PC-9 (cell line): ENCODE measurements at regions not wholly inside any gene's neighbourhood (a gene's known extent, or its start where the extent isn't known, plus 50 kb on each side); places are given as distances from the start of the nearest gene placed in this dataset.

Source experiments
- BruUV-seq: library from RNA; stranded (reverse); fragments of 400-500 nt; replicated peaks from 2 replicates; lab custom pipeline; 2021; lab: Mats Ljungman, UMichigan
- CTCF ChIA-PET: fragments of 300-600 bp; sonication (Branson Sonifier 250); formaldehyde crosslinking; loops from one replicate; lab custom pipeline; 2022; ENCODE audit warnings: antibody characterized with exemption; lab: Charles Lee
- POLR2A ChIA-PET: fragments of 300-600 bp; sonication (Branson Sonifier 250); formaldehyde crosslinking; loops from one replicate; lab custom pipeline; 2022; ENCODE audit warnings: antibody characterized with exemption; ENCODE audit not compliant: unreplicated experiment; lab: Charles Lee
- DNase-seq, 2 experiments: peaks; one replicate each; pipeline versions ENCODE4 v3.0.0 to v3.0.0-alpha.2; 2015 to 2022; ENCODE audit warnings: mixed read lengths in 1 of 2
- H2AFZ ChIP-seq: fragments of 200-600 bp; sonication (generic); 2 replicates; pipeline ENCODE4 v1.8.1; 2017; ENCODE audit warnings: antibody characterized with exemption
- H3F3A ChIP-seq: fragments of 200-600 bp; sonication (generic); 2 replicates; pipeline ENCODE4 v1.8.1; 2017; ENCODE audit warnings: antibody characterized with exemption, mild to moderate bottlenecking, low read depth; ENCODE audit not compliant: insufficient read depth
- H3K27ac ChIP-seq: fragments of 200-600 bp; sonication (generic); 2 replicates; pipeline ENCODE4 v1.6.1; 2016; ENCODE audit warnings: mixed run types
- H3K27me3 ChIP-seq: fragments of 200-600 bp; sonication (generic); 2 replicates; pipeline ENCODE4 v1.6.1; 2016; ENCODE audit warnings: low read depth, mixed run types; ENCODE audit not compliant: insufficient read depth
- H3K36me3 ChIP-seq: fragments of 200-600 bp; sonication (generic); 2 replicates; pipeline ENCODE4 v1.6.1; 2016; ENCODE audit warnings: low read depth, mixed run types
- H3K4me1 ChIP-seq: fragments of 200-600 bp; sonication (generic); replicated peaks from 2 replicates; pipeline ENCODE4 v1.6.1; 2016; ENCODE audit warnings: mixed run types; ENCODE audit not compliant: insufficient read depth
- H3K4me2 ChIP-seq: fragments of 200-600 bp; sonication (generic); 2 replicates; pipeline ENCODE4 v1.6.1; 2017; ENCODE audit warnings: mixed run types
- H3K4me3 ChIP-seq: fragments of 200-600 bp; sonication (generic); 2 replicates; pipeline ENCODE4 v1.6.1; 2016; ENCODE audit warnings: mixed run types
- H3K79me2 ChIP-seq: fragments of 200-600 bp; sonication (generic); 2 replicates; pipeline ENCODE4 v1.6.1; 2017; ENCODE audit warnings: low read depth, mixed run types
- H3K9me2 ChIP-seq: fragments of 200-600 bp; sonication (generic); 2 replicates; pipeline ENCODE4 v1.8.1; 2017; ENCODE audit warnings: mild to moderate bottlenecking; ENCODE audit not compliant: insufficient read depth
- H3K9me3 ChIP-seq: fragments of 200-600 bp; sonication (generic); 2 replicates; pipeline ENCODE4 v1.8.1; 2016; ENCODE audit warnings: low read depth; ENCODE audit not compliant: insufficient read depth
- H4K20me1 ChIP-seq: fragments of 200-600 bp; sonication (generic); 2 replicates; pipeline ENCODE4 v1.8.1; 2017; ENCODE audit not compliant: insufficient read depth
- CTCF ChIP-seq: fragments of 200-600 bp; sonication (generic); conservative IDR thresholded peaks from 2 replicates; pipeline ENCODE4 v1.6.1; 2017; ENCODE audit warnings: mixed run types, antibody characterized with exemption, mild to moderate bottlenecking, moderate library complexity
- EZH2 ChIP-seq: fragments of 200-600 bp; sonication (generic); IDR thresholded peaks from 2 replicates; pipeline ENCODE4 v1.8.0; 2017; ENCODE audit warnings: antibody characterized with exemption, low read depth
- intact Hi-C: fragments of 100-400 bp; cut with micrococcal nuclease; formaldehyde crosslinking; loops from one replicate; pipeline ENCODE4 v1.10.0; 2022; ENCODE audit not compliant: unreplicated experiment

- POLR2A ChIA-PET: no interaction called here
- H2AFZ ChIP-seq: no peak overlapping the region
- H3K4me2 ChIP-seq: no peak overlapping the region
- H3K36me3 ChIP-seq: no peaks in the 10 kb centered on the region
- H3K27ac ChIP-seq: no peak overlapping the region
- TF ChIP-seq CTCF (no peak), EZH2 (no peak)
- H3K9me3 ChIP-seq: no peaks in the 10 kb centered on the region
- H4K20me1 ChIP-seq: no peaks in the 10 kb centered on the region
- no peaks in the 10 kb centered on the region for H3F3A ChIP-seq
- CTCF ChIA-PET: no interaction called here
- no TSS peak for BruUV-seq
- intact Hi-C loops: no loop called here
- DNase-seq: no peak
- no peak overlapping the region for H3K4me3 ChIP-seq
- H3K9me2 ChIP-seq: no peaks in the 10 kb centered on the region; the same call in 1 of the 2 replicates
- no peaks in the 10 kb centered on the region for H3K79me2 ChIP-seq
- H3K27me3 ChIP-seq: peaks cover 71% of the 10 kb centered on the region
- no peaks in the 10 kb centered on the region for H3K4me1 ChIP-seq
Observed at GRCh38 chr2:117720765-117721164, 93.7 kb upstream of the DDX18 start.

- ChIA-PET POLR2A (no interaction called here), CTCF (no interaction called here)
- Histone ChIP-seq H2AFZ (no peak overlapping the region), H3K79me2 (no peaks in the 10 kb centered on the region), H3K27ac (no peak overlapping the region), H3K4me2 (no peak overlapping the region), H3K4me1 (no peaks in the 10 kb centered on the region), H3K4me3 (no peak overlapping the region), H4K20me1 (no peaks in the 10 kb centered on the region), H3F3A (no peaks in the 10 kb centered on the region), H3K36me3 (no peaks in the 10 kb centered on the region), H3K9me2 (no peaks in the 10 kb centered on the region; the same call in 1 of the 2 replicates), H3K27me3 (peaks cover 62% of the 10 kb centered on the region), H3K9me3 (no peaks in the 10 kb centered on the region)
- no TSS peak for BruUV-seq
- DNase-seq: no peak
- intact Hi-C loops: no loop called here
- no peak for TF ChIP-seq CTCF
- TF ChIP-seq EZH2: no peak
Observed at GRCh38 chr2:117723483-117723882, 91.0 kb upstream of the DDX18 start.

- peaks cover 59% of the 10 kb centered on the region for H3K27me3 ChIP-seq
- no peak overlapping the region for H3K4me3 ChIP-seq
- H3F3A ChIP-seq: no peaks in the 10 kb centered on the region
- POLR2A ChIA-PET: no interaction called here
- DNase-seq: no peak
- no peaks in the 10 kb centered on the region for H3K79me2 ChIP-seq
- no peaks in the 10 kb centered on the region for H3K4me1 ChIP-seq
- H3K4me2 ChIP-seq: no peak overlapping the region
- no peaks in the 10 kb centered on the region; the same call in 1 of the 2 replicates for H3K9me2 ChIP-seq
- H2AFZ ChIP-seq: no peak overlapping the region
- no peaks in the 10 kb centered on the region for H3K9me3 ChIP-seq
- H3K27ac ChIP-seq: no peak overlapping the region
- intact Hi-C loops: no loop called here
- no TSS peak for BruUV-seq
- no peaks in the 10 kb centered on the region for H3K36me3 ChIP-seq
- TF ChIP-seq EZH2 (no peak), CTCF (no peak)
- CTCF ChIA-PET: no interaction called here
- no peaks in the 10 kb centered on the region for H4K20me1 ChIP-seq
Observed at GRCh38 chr2:117723888-117724434, 90.5 kb upstream of the DDX18 start.
